K562 (cell line): ENCODE measurements at regions not wholly inside any gene's neighbourhood (a gene's known extent, or its start where the extent isn't known, plus 50 kb on each side); places are given as distances from the start of the nearest gene placed in this dataset.

Experiments
- ATAC-seq: fragments of 200-7000 bp; cut with Tn5 transposase; 3 replicates; pipeline ENCODE4 v1.9.1; 2020; ENCODE audit warnings: moderate library complexity
- BruUV-seq: library from RNA; stranded (reverse); fragments of 400-500 nt; replicated peaks from 2 replicates; lab custom pipeline; 2021; lab: Mats Ljungman, UMichigan
- CTCF ChIA-PET: fragments of 300-600 bp; formaldehyde crosslinking; extraction: SDS; loops from one replicate; lab custom pipeline; 2021; ENCODE audit warnings: low intra/inter-chr PET ratio; lab: Yijun Ruan, JAX
- POLR2A ChIA-PET: fragments of 300-600, 350-650 bp; sonication (Branson Sonifier 250); formaldehyde crosslinking; extraction: SDS; loops from one replicate; lab custom pipeline; 2021; ENCODE audit warnings: antibody characterized with exemption, inconsistent platforms; lab: Yijun Ruan, JAX
- DNase-seq, 4 experiments: peaks; one replicate each; pipeline versions ENCODE4 v3.0.0 to v3.0.0-alpha.2; 2011 to 2018; ENCODE audit warnings: low spot score in 3 of 4, mixed read lengths in 3 of 4; ENCODE audit errors: extremely low read depth in 1 of 4
- FAIRE-seq: peaks from 2 replicates; lab custom pipeline; 2011; peaks lifted over from hg19 to GRCh38; lab: Jason Lieb, UNC
- H2AFZ ChIP-seq: 2 replicates; pipeline ENCODE4 v1.6.0; 2011; ENCODE audit warnings: low read depth, low read length, control low read depth, inconsistent platforms
- H3K27ac ChIP-seq: fragments of 200-600 bp; 3 replicates; pipeline ENCODE4 v1.8.0; 2011; ENCODE audit warnings: low read depth, mild to moderate bottlenecking, control low read depth, inconsistent platforms, low read length, moderate library complexity, mixed read lengths; ENCODE audit errors: extremely low read depth
- H3K27me3 ChIP-seq, 2 experiments: fragments of 300-600 bp in 1 of 2; 2 replicates in 1 of 2; 3 replicates in 1 of 2; pipeline versions ENCODE4 v1.6.0 to v1.8.0; 2011; ENCODE audit warnings: inconsistent platforms in 2 of 2, low read length in 2 of 2, mild to moderate bottlenecking in 1 of 2, mixed read lengths in 1 of 2, moderate library complexity in 1 of 2; ENCODE audit not compliant: control insufficient read depth in 2 of 2, insufficient read depth in 2 of 2
- H3K36me3 ChIP-seq: fragments of 300-600 bp; 3 replicates; pipeline ENCODE4 v1.8.0; 2011; ENCODE audit warnings: mild to moderate bottlenecking, low read length, inconsistent platforms; ENCODE audit not compliant: control insufficient read depth, insufficient read depth
- H3K4me1 ChIP-seq, 2 experiments: fragments of 200-600 bp in 1 of 2; replicated peaks in 1 of 2; 2 replicates in 1 of 2; 3 replicates in 1 of 2; pipeline versions ENCODE4 v1.5.1 to v1.8.0; 2011; ENCODE audit warnings: inconsistent platforms in 2 of 2, low read length in 2 of 2, mild to moderate bottlenecking in 1 of 2, mixed read lengths in 1 of 2, moderate library complexity in 1 of 2; ENCODE audit not compliant: control insufficient read depth in 2 of 2, insufficient read depth in 2 of 2
- H3K4me2 ChIP-seq: 2 replicates; pipeline ENCODE4 v1.6.1; 2011; ENCODE audit warnings: low read length, control low read depth, inconsistent platforms, mixed read lengths; ENCODE audit not compliant: insufficient read depth
- H3K4me3 ChIP-seq: fragments of 200-600 bp; sonication (generic), shearing (Covaris generic); 2 replicates; pipeline ENCODE4 v1.5.1; 2016; ENCODE audit warnings: control low read depth, inconsistent platforms
- H3K79me2 ChIP-seq: fragments of 200-600 bp; 3 replicates; pipeline ENCODE4 v1.8.0; 2011; ENCODE audit warnings: low read length, inconsistent platforms; ENCODE audit not compliant: control insufficient read depth, insufficient read depth
- H3K9ac ChIP-seq, 2 experiments: 2 replicates each; pipeline versions ENCODE4 v1.6.0 to v1.6.1; 2011; ENCODE audit warnings: low read depth in 2 of 2, low read length in 2 of 2, control low read depth in 1 of 2, inconsistent platforms in 1 of 2, mild to moderate bottlenecking in 1 of 2, mixed read lengths in 1 of 2; ENCODE audit not compliant: insufficient read depth in 1 of 2
- H3K9me1 ChIP-seq: one replicate; pipeline ENCODE4 v1.6.0; 2011; ENCODE audit warnings: inconsistent platforms, mild to moderate bottlenecking, low read length, moderate library complexity; ENCODE audit not compliant: control insufficient read depth, insufficient read depth
- H3K9me3 ChIP-seq: replicated peaks from 2 replicates; pipeline ENCODE4 v1.5.1; 2011; ENCODE audit warnings: low read depth, low read length, inconsistent platforms; ENCODE audit not compliant: control insufficient read depth, insufficient read depth
- H4K20me1 ChIP-seq: replicated peaks from 2 replicates; pipeline ENCODE4 v1.6.1; 2011; ENCODE audit warnings: low read length, inconsistent platforms, mixed read lengths; ENCODE audit not compliant: control insufficient read depth, insufficient read depth
- BRCA1 ChIP-seq, 2 experiments: fragments of 450-650 bp in 1 of 2; sonication (generic) in 1 of 2; formaldehyde crosslinking in 1 of 2; IDR thresholded peaks; 2 replicates each; pipeline versions ENCODE4 v1.5.0 to v1.6.1; 2017 to 2020; ENCODE audit warnings: mild to moderate bottlenecking in 1 of 2, missing genetic modification reagents in 1 of 2
- EP400 ChIP-seq: fragments of 450-650 bp; IDR thresholded peaks from 2 replicates; pipeline ENCODE4 v1.6.1; 2017; ENCODE audit warnings: antibody characterized with exemption, mild to moderate bottlenecking, moderate library complexity
- ETV5 ChIP-seq: sonication (generic); formaldehyde crosslinking; IDR thresholded peaks from 2 replicates; pipeline ENCODE4 v1.4.0; 2020; ENCODE audit warnings: low read depth, mild to moderate bottlenecking, missing genetic modification reagents
- FOXJ2 ChIP-seq: fragments of 200-800 bp; sonication (Bioruptor generic); IDR thresholded peaks from 2 replicates; pipeline ENCODE4 v1.6.1; 2016; ENCODE audit warnings: missing genetic modification characterization, missing compliant biosample characterization
- MAFF ChIP-seq: IDR thresholded peaks from 2 replicates; pipeline ENCODE4 v1.6.1; 2012; ENCODE audit warnings: low read length, improper control_type of control experiment
- NBN ChIP-seq: fragments of 450-650 bp; IDR thresholded peaks from 2 replicates; pipeline ENCODE4 v1.6.1; 2016; ENCODE audit warnings: low read depth, mild to moderate bottlenecking
- SIX5 ChIP-seq, 2 experiments: IDR thresholded peaks; 2 replicates each; pipeline ENCODE4 v1.6.1; 2011; ENCODE audit warnings: low read length in 2 of 2, borderline replicate concordance in 1 of 2, low read depth in 1 of 2, mild to moderate bottlenecking in 1 of 2, moderate library complexity in 1 of 2; ENCODE audit not compliant: insufficient read depth in 1 of 2
- ZNF584 ChIP-seq: fragments of 200-800 bp; sonication (Bioruptor generic); IDR thresholded peaks from 2 replicates; pipeline ENCODE4 v1.6.1; 2016; ENCODE audit warnings: low read depth, mild to moderate bottlenecking, missing genetic modification characterization, missing compliant biosample characterization
- ZNF695 ChIP-seq: fragments of 450-650 bp; formaldehyde crosslinking; IDR thresholded peaks from 2 replicates; pipeline ENCODE4 v1.4.0; 2020; ENCODE audit warnings: mild to moderate bottlenecking, moderate library complexity
- ZNF778 ChIP-seq: fragments of 450-650 bp; formaldehyde crosslinking; IDR thresholded peaks from 2 replicates; pipeline ENCODE4 v1.4.0; 2020; ENCODE audit warnings: mild to moderate bottlenecking, moderate library complexity
- ZZZ3 ChIP-seq: fragments of 450-650 bp; IDR thresholded peaks from 2 replicates; pipeline ENCODE4 v1.6.1; 2016; ENCODE audit warnings: antibody characterized with exemption, mild to moderate bottlenecking, moderate library complexity
- WGBS: fragments of 100-300 bp; shearing (Covaris generic); methylation state at CpG from one replicate; pipeline ENCODE4 v1.1.6; 2016; ENCODE audit warnings: low coverage, mixed read lengths; ENCODE audit not compliant: insufficient coverage; ENCODE audit errors: missing lambda C conversion rate; 5-methylcytosine and 5-hydroxymethylcytosine counted together
- in situ Hi-C: fragments of 300-500 bp; cut with MboI; formaldehyde crosslinking; loops from 4 replicates; pipeline ENCODE4 v1.15.0; 2018; ENCODE audit warnings: inconsistent platforms, mixed read lengths
- intact Hi-C: fragments of 100-400 bp; cut with micrococcal nuclease; formaldehyde crosslinking; loops from 2 replicates; pipeline ENCODE4 v1.14.2; 2022
- TF ChIP-seq, protein P1 (sequence below): sonication (generic); formaldehyde crosslinking; IDR thresholded peaks from 2 replicates; pipeline ENCODE4 v1.8.1; 2023; ENCODE audit warnings: missing genetic modification reagents, mild to moderate bottlenecking, borderline replicate concordance
- TF ChIP-seq, protein P2 (sequence below): fragments of 250-450 bp; sonication (Bioruptor Pico); IDR thresholded peaks from 2 replicates; pipeline ENCODE4 v1.8.0; 2021; ENCODE audit warnings: borderline replicate concordance, mild to moderate bottlenecking, moderate library complexity; ENCODE audit not compliant: poor library complexity, severe bottlenecking
- TF ChIP-seq, protein P3 (sequence below), 2 experiments: fragments of 450-650 bp; IDR thresholded peaks; 2 replicates each; pipeline ENCODE4 v1.6.1; 2018; ENCODE audit warnings: mild to moderate bottlenecking in 2 of 2, low read depth in 1 of 2; ENCODE audit not compliant: partially characterized antibody in 2 of 2

DNA sequence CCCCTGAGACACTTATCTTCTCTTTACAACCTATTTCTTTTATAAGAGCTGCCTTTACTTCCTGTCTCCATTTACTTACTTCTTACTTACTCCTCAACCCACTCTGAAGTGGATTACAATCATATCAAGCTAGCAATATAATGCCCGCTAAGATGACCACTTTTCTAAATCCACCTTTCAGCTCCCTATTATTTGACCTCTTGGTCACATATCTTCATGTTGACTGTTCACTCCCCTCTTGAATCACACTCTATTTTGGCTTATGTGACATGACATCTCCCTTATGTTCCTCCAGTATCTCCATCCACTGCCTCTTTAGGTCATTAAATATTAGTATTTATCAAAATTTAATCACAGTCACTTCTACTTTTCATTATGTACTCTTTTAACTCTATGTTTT lies 255.3 kb upstream of the TRPC7 start:
- Histone ChIP-seq H2AFZ (no peak overlapping the region), H3K4me3 (no peak overlapping the region), H3K9ac (no peak overlapping the region), H3K4me2 (no peak overlapping the region), H3K79me2 (no peaks in the 10 kb centered on the region), H3K36me3 (no peaks in the 10 kb centered on the region), H3K27me3 (no peaks in the 10 kb centered on the region), H4K20me1 (no peaks in the 10 kb centered on the region), H3K4me1 (peaks cover 0 to 11% of the 10 kb centered on the region in 2 experiments; a peak in 2 of 5 replicates), H3K9me3 (no peaks in the 10 kb centered on the region), H3K27ac (peak overlapping the region; percentile 42; the same call in 1 of the 3 replicates), H3K9me1 (no peaks in the 10 kb centered on the region)
- ATAC-seq (no peak), DNase-seq (no peak), FAIRE-seq (no peak)
- BruUV-seq: no TSS peak
- ChIA-PET POLR2A (no interaction called here), CTCF (no interaction called here)
- WGBS: 13% methylated on average over 1 of the region's 1 CpG
- intact Hi-C loops (no loop called here), in situ Hi-C loops (no loop called here)
- TF ChIP-seq, protein P1, sequence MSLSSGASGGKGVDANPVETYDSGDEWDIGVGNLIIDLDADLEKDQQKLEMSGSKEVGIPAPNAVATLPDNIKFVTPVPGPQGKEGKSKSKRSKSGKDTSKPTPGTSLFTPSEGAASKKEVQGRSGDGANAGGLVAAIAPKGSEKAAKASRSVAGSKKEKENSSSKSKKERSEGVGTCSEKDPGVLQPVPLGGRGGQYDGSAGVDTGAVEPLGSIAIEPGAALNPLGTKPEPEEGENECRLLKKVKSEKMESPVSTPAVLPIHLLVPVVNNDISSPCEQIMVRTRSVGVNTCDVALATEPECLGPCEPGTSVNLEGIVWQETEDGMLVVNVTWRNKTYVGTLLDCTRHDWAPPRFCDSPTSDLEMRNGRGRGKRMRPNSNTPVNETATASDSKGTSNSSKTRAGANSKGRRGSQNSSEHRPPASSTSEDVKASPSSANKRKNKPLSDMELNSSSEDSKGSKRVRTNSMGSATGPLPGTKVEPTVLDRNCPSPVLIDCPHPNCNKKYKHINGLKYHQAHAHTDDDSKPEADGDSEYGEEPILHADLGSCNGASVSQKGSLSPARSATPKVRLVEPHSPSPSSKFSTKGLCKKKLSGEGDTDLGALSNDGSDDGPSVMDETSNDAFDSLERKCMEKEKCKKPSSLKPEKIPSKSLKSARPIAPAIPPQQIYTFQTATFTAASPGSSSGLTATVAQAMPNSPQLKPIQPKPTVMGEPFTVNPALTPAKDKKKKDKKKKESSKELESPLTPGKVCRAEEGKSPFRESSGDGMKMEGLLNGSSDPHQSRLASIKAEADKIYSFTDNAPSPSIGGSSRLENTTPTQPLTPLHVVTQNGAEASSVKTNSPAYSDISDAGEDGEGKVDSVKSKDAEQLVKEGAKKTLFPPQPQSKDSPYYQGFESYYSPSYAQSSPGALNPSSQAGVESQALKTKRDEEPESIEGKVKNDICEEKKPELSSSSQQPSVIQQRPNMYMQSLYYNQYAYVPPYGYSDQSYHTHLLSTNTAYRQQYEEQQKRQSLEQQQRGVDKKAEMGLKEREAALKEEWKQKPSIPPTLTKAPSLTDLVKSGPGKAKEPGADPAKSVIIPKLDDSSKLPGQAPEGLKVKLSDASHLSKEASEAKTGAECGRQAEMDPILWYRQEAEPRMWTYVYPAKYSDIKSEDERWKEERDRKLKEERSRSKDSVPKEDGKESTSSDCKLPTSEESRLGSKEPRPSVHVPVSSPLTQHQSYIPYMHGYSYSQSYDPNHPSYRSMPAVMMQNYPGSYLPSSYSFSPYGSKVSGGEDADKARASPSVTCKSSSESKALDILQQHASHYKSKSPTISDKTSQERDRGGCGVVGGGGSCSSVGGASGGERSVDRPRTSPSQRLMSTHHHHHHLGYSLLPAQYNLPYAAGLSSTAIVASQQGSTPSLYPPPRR (CRISPR knock-in tag): no peak
- TF ChIP-seq FOXJ2: no peak
- TF ChIP-seq NBN: no peak
- TF ChIP-seq, protein P2, sequence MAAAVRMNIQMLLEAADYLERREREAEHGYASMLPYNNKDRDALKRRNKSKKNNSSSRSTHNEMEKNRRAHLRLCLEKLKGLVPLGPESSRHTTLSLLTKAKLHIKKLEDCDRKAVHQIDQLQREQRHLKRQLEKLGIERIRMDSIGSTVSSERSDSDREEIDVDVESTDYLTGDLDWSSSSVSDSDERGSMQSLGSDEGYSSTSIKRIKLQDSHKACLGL (CRISPR knock-in tag): no peak
- TF ChIP-seq SIX5 (IDR thresholded peaks at IDR 0.05; ENCODE audit: borderline replicate concordance in 1 of 2, insufficient read depth in 1 of 2, low read depth in 1 of 2, low read length in 2 of 2): no peak
- TF ChIP-seq MAFF: no peak
- no peak for TF ChIP-seq EP400
- TF ChIP-seq, protein P3, sequence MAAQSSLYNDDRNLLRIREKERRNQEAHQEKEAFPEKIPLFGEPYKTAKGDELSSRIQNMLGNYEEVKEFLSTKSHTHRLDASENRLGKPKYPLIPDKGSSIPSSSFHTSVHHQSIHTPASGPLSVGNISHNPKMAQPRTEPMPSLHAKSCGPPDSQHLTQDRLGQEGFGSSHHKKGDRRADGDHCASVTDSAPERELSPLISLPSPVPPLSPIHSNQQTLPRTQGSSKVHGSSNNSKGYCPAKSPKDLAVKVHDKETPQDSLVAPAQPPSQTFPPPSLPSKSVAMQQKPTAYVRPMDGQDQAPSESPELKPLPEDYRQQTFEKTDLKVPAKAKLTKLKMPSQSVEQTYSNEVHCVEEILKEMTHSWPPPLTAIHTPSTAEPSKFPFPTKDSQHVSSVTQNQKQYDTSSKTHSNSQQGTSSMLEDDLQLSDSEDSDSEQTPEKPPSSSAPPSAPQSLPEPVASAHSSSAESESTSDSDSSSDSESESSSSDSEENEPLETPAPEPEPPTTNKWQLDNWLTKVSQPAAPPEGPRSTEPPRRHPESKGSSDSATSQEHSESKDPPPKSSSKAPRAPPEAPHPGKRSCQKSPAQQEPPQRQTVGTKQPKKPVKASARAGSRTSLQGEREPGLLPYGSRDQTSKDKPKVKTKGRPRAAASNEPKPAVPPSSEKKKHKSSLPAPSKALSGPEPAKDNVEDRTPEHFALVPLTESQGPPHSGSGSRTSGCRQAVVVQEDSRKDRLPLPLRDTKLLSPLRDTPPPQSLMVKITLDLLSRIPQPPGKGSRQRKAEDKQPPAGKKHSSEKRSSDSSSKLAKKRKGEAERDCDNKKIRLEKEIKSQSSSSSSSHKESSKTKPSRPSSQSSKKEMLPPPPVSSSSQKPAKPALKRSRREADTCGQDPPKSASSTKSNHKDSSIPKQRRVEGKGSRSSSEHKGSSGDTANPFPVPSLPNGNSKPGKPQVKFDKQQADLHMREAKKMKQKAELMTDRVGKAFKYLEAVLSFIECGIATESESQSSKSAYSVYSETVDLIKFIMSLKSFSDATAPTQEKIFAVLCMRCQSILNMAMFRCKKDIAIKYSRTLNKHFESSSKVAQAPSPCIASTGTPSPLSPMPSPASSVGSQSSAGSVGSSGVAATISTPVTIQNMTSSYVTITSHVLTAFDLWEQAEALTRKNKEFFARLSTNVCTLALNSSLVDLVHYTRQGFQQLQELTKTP (IDR thresholded peaks at IDR 0.05; ENCODE audit: low read depth in 1 of 2, partially characterized antibody in 2 of 2): no peak
- TF ChIP-seq ETV5: no peak
- TF ChIP-seq ZNF584 (CRISPR knock-in tag): no peak
- TF ChIP-seq ZNF778 (CRISPR knock-in tag): no peak
- no peak for TF ChIP-seq ZNF695 (CRISPR knock-in tag)
- TF ChIP-seq BRCA1 (IDR thresholded peaks at IDR 0.05): no peak
- TF ChIP-seq BRCA1 (CRISPR knock-in tag; IDR thresholded peaks at IDR 0.05): no peak
- TF ChIP-seq ZZZ3: no peak
